Body of pancreas (tissue), 4 donors: ENCODE measurements at regions not wholly inside any gene's neighbourhood (a gene's known extent, or its start where the extent isn't known, plus 50 kb on each side); places are given as distances from the start of the nearest gene placed in this dataset.

ENCODE experiments used
- CTCF ChIP-seq, 7 experiments: fragments of 450-650 bp in 4 of 7; fragments of 200-600 bp in 3 of 7; sonication (generic) in 3 of 7; IDR thresholded peaks; one replicate each; pipeline ENCODE4 v1.5.1; 2016 to 2019; ENCODE audit warnings: antibody characterized with exemption in 7 of 7
- POLR2A ChIP-seq, 3 donors: fragments of 450-650 bp; IDR thresholded peaks; one replicate each; pipeline ENCODE4 v1.6.1; 2016; ENCODE audit warnings: antibody characterized with exemption in 3 of 3, mild to moderate bottlenecking in 2 of 3

- TF ChIP-seq CTCF (IDR thresholded peaks at IDR 0.05) (no peak), POLR2A (IDR thresholded peaks at IDR 0.05) (no peak)
Observed at GRCh38 chr9:13690595-13690994, 411.1 kb upstream of the MPDZ start.
